HG02973 (cell line): ENCODE measurements at regions not wholly inside any gene's neighbourhood (a gene's known extent, or its start where the extent isn't known, plus 50 kb on each side); places are given as distances from the start of the nearest gene placed in this dataset.

Source experiments
- ATAC-seq: cut with Tn5 transposase; IDR thresholded peaks from one replicate; pipeline ENCODE4 v1.9.1; 2021; ENCODE audit warnings: moderate library complexity; ENCODE audit not compliant: unreplicated experiment

- no peak for ATAC-seq
These were observed 229.8 kb upstream of the FLRT2 start for GRCh38 chr14:85300107-85300506.

- ATAC-seq: no peak
These were observed 228.4 kb upstream of the FLRT2 start for GRCh38 chr14:85301506-85301905.

GRCh38 chr14:85306024-85306423, 223.9 kb upstream of the FLRT2 start:
- ATAC-seq: no peak

- no peak for ATAC-seq
These were observed 221.2 kb upstream of the FLRT2 start for GRCh38 chr14:85308531-85309300.

GRCh38 chr14:85310491-85311272, 219.3 kb upstream of the FLRT2 start:
- ATAC-seq: no peak

- no peak for ATAC-seq
These were observed 216.3 kb upstream of the FLRT2 start for GRCh38 chr14:85313560-85314207.

- no peak for ATAC-seq
These were observed 214.7 kb upstream of the FLRT2 start for GRCh38 chr14:85315290-85315689.

- ATAC-seq: no peak
These were observed 214.1 kb upstream of the FLRT2 start for GRCh38 chr14:85315733-85316290.

GRCh38 chr14:85316701-85317410, 213.1 kb upstream of the FLRT2 start:
- ATAC-seq: no peak

GRCh38 chr14:85317491-85318021, 212.4 kb upstream of the FLRT2 start:
- no peak for ATAC-seq

GRCh38 chr14:85319101-85319500, 210.8 kb upstream of the FLRT2 start:
- ATAC-seq: no peak

GRCh38 chr14:85319998-85320630, 209.8 kb upstream of the FLRT2 start:
- no peak for ATAC-seq

- no peak for ATAC-seq
These were observed 204.6 kb upstream of the FLRT2 start for GRCh38 chr14:85325134-85326017.

GRCh38 chr14:85332401-85332800, 197.5 kb upstream of the FLRT2 start:
- no peak for ATAC-seq

GRCh38 chr14:85333313-85333712, 196.6 kb upstream of the FLRT2 start:
- no peak for ATAC-seq

- ATAC-seq: no peak
These were observed 196.1 kb upstream of the FLRT2 start for GRCh38 chr14:85333841-85334240.

- ATAC-seq: no peak
These were observed 195.6 kb upstream of the FLRT2 start for GRCh38 chr14:85334316-85334715.

- no peak for ATAC-seq
These were observed 193.7 kb upstream of the FLRT2 start for GRCh38 chr14:85336257-85336656.

GRCh38 chr14:85336817-85337216, 193.1 kb upstream of the FLRT2 start:
- ATAC-seq: no peak
